HG03378 (cell line): ENCODE measurements at regions not wholly inside any gene's neighbourhood (a gene's known extent, or its start where the extent isn't known, plus 50 kb on each side); places are given as distances from the start of the nearest gene placed in this dataset.

Experiments used
- ATAC-seq: cut with Tn5 transposase; IDR thresholded peaks from one replicate; pipeline ENCODE4 v1.9.1; 2021; ENCODE audit warnings: mild to moderate bottlenecking, moderate library complexity; ENCODE audit not compliant: unreplicated experiment

DNA sequence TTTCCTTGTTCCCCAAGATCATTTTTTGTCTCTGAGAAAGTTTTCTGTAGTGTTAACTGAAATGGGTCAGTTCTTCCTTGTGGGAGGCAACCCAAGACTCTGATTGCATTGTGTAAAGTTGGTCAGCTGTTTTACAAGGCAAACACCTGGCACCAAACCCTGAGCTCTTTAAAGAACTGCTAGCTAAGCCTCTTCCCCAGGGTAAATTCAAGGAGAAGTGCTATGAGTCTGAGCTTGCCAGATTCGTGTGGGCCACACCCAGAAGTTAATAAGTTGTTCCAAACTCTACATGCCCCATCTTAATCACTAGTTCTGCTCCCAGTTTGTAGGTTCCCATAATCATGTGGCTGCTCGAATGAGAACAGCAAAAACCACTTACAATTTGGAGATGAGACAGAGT lies 214.5 kb downstream of the BTG1 start:
- no peak for ATAC-seq

- no peak for ATAC-seq
Observed at GRCh38 chr12:91928501-91928900, 217.1 kb downstream of the BTG1 start.

DNA sequence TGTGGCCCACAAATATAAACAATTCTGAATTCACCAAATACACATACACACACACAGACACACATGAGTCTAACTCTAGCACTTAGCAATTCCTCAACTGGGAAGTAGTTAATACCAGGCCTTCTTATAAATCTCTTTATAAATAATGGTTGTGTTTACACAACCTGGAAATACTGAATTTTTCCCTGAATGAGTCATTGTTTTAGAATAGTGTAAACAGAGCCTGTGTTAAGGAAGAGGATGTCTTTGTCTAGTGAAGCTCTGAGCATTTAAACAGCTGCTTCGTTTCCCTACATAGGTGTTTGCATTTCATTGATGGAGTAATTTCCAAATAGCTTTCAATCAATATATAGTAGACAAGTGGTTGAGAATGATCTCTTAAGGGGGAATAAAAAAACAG lies 218.8 kb downstream of the BTG1 start:
- ATAC-seq, result no peak

DNA sequence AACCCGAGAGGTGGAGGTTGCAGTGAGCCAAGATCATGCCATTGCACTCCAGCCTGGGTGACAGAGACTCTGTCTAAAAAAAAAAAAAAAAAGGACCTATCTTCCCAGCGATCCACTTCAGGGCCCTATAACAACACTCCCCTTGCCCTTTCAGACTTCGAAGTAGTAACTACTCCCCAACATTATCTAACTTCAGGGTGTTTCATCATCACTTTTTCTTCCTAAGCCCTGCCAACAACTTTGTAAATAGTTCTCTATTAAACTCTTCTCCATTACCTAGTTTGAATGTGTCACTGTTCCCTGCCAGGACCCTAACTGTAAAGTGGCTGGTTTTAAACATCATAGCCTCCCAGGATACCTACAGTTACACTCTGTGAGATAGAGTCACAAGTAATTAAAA lies 220.8 kb downstream of the BTG1 start:
- ATAC-seq, result no peak

- no peak for ATAC-seq
Observed at GRCh38 chr12:91923864-91924263, 221.8 kb downstream of the BTG1 start.

GRCh38 chr12:91922674-91923073 lies 223.0 kb downstream of the BTG1 start:
- no peak for ATAC-seq

GRCh38 chr12:91922139-91922538 lies 223.5 kb downstream of the BTG1 start:
- ATAC-seq, result no peak

DNA sequence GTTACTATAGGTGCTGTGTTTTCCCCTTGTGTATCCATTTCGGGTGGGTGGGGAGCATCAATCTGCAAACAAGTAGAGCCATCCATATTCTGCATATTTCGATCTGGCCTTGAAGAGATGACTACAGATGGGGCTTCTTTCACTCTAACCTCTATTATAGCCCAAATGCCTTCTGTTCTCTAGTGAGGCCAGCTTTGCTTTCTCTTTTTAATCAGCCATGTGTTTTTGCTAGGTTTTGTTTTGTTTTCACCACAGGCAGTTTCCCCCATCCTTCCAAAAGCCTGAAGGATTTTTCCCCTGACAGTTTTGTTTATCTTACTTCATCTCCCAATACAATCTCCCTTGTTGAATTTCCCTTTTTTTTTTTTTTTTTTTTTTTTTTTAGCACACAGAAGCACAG lies 224.1 kb downstream of the BTG1 start:
- ATAC-seq, result no peak

- no peak for ATAC-seq
Observed at GRCh38 chr12:91920741-91921140, 224.9 kb downstream of the BTG1 start.

DNA sequence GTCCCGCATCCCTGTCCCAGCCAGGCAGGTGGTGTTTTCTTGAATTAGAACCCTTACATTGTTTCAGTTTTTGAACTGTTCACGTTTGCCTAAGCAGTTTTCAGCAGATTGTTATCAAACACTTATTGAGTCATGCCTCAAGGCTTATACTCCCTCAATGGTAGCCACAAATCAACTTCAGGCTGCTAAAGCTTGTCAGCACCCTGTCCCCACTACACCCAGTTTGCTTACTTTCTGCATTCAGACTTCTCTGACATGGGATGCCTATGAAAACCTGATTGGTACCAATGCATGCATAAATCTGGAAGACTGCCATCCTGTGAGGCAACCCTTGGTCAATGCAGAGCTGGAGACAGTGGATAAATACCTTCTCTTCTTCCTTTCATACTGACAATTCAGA lies 225.4 kb downstream of the BTG1 start:
- no peak for ATAC-seq

DNA sequence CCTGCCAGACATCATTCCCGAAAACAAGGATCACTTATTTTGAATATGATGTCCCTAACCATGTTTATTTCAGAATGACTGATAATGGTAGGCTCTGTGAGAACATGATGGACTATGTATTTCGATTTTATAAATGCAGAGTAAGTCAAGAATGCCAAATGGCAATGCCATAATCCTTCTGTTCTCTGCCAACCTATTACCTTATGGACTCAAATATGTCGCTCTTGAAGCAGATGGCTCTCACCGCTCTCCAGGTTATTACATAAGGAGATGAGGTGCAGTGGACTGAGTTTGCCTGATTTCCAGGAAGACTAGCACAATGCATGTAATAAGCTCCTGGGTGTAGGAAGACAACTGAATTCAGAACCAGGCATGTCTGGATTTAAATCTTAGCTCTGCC lies 227.2 kb downstream of the BTG1 start:
- no peak for ATAC-seq

DNA sequence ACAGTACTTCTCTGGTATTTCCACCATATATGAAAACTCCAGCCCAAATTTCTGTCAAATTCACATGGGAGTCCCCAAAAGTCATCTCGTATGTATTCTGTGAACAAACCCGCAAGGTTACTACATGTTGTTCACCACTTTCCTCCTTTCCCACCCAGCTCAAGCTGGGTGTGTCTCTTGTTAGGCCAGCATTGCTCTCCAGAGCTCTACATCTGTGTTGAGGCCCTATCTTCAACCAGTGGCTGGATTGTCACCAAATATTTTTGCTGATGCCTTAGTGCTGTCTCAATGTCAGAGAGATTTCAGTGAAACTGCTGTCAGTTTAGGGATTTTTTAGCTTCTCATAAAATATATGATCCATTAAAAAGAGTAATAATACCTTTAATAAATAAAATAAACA lies 230.9 kb downstream of the BTG1 start:
- no peak for ATAC-seq

GRCh38 chr12:91913651-91914050 lies 232.0 kb downstream of the BTG1 start:
- no peak for ATAC-seq

DNA sequence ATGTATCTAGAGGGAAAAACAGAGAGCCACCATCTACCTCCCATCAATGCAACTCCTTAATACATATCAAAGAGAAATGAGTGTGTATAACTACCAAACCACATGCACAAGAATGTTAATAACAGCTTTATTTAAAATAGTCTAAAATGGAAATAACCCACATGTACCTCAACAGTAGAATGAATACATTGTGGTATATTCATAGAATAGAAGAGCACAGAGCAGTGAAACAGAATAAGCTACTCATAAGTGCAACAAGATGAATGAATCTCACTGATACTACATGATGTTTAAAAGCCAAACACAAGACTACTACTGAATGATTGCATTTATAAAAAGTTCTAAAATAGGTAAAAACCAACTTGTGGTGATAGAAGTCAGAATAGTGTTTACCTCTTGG lies 232.5 kb downstream of the BTG1 start:
- no peak for ATAC-seq

DNA sequence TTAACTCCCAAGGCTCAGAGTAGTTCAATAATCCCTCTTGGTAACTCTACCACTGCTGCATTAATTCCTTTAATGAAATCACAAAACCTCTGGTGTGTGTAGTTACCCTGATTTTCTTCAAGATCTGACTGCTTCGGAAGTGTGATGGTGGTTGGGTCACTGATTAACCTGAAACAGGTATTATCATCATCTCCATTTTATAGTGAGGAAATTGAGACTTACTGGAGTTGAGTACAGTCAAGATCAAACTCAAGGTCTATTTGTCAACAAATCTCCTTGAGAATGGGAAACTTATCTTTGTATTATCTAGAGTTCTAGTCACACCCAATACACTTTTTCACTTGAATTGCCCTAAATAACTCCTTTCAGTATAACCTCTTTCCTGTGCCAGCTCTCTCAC lies 233.5 kb downstream of the BTG1 start:
- ATAC-seq, result no peak

- ATAC-seq, result no peak
Observed at GRCh38 chr12:91910871-91911388, 234.7 kb downstream of the BTG1 start.

DNA sequence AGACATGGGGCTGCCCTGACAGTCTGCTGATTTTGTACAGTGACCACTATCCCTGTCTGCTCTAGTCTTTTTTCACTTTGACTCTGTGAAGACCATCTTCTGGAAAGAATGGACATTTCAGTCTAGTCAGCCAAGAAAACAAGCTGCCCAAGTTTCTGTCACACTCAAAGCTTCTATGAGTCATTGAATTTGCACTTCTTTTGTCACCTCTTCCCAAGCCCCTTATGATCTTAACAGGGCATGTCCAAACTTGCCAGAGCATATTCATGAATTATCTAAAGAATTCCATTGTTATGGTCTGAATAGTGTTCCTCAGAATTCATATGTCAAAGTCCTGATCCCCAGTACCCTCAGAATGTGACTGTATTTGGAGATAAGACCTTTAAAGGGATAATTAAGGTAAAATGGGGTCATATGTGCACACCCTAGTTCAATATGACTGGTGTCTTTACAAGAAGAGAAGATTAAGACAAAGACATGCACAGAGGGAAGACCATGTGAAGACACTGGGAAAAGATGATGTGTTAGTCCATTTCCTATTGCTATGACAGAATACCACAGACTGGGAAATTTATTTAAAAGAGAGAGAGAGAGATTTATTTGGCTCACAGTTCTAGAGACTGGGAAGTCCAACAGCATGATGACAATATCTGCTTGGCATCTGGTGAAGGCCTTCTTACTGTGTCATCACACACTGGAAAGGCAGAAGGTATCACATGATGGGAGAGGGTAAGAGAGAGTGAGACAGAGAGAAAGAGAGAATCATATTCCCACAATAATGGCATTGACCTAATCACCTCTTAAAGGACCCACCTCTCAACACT lies 242.6 kb downstream of the BTG1 start:
- ATAC-seq, result no peak

- no peak for ATAC-seq
Observed at GRCh38 chr12:91901381-91902074, 244.1 kb downstream of the BTG1 start.

DNA sequence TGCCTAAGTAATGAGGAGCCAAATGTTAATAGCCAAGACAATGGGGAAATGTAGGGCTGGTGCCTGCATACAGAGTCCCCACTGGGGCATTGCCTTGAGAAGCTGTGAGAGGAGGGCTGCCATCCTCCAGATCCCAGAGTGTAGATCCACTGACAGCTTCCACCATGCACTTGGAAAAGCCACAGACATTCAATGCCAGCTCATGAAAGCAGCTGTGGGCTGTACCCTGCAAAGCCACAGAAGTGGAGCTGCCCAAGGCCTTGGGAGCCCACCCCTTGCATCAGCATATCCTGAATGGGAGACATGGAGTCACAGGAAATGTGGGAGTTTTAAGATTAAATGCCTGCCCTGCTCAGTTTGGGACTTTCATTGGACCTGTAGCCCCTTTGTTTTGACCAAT lies 244.7 kb downstream of the BTG1 start:
- ATAC-seq, result no peak

DNA sequence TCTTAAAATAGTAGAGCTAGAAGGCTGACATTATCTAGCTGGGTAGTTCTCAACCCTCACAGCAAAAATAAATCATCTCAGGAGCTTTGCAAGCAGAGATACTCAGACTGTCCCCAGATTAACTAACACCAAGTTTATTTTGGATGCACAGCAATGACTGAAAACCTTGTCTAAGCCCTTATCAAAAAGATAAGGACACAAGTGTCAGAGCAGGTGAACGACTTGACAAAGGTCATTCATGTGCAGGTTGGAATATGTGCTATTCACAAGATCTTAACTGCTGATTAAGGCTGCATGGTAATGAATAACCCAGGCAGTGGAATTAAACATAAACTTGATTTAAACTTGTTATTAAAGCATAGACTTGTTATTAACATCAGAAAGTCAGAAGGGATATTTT lies 246.6 kb downstream of the BTG1 start:
- ATAC-seq, result no peak

GRCh38 chr12:91897025-91897515 lies 248.6 kb downstream of the BTG1 start:
- ATAC-seq, result no peak
